ENCODE measurements at regions not wholly inside any gene's neighbourhood (a gene's known extent, or its start where the extent isn't known, plus 50 kb on each side); places are given as distances from the start of the nearest gene placed in this dataset.
"Not testable (repeated sequence)": the region's sequence is repeated elsewhere in the genome, so short reads cannot be mapped to it uniquely, and the experiment has no call there.

DNA sequence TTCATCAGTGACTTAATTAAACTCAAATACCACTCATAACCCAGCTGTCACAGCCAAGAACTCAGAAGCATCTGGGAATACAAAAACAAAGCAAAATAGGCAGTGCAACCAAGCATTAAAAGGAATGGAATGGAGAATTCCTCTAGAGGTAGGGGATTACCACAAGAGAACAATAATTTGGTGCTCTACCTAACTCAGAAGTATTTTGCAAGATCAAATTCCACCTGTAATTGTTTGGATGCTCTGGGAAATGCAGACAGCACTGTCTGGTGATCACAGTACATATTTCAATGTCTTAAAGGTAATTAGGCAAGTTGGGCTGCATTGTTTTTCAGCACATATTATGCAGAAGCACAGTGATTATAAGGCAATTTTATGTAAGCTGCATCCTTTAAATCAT is 547.5 kb downstream of the TRAM1L1 start:
- DNase-seq: no peak
- no peaks in the 10 kb centered on the region for H3K36me3 ChIP-seq
- no peaks in the 10 kb centered on the region for H3K4me1 ChIP-seq
- intact Hi-C loops (cut with DNase I; ENCODE audit: low total_unique reads): no loop called here
- no peaks in the 10 kb centered on the region for H3K9me3 ChIP-seq
- H3K27me3 ChIP-seq (replicated peaks in 1 of 7): no peaks in the 10 kb centered on the region
- TF ChIP-seq POLR2AphosphoS5 (IDR thresholded peaks at IDR 0.05) (no peak), POLR2A (IDR thresholded peaks at IDR 0.05) (no peak)
- TF ChIP-seq, protein P1, sequence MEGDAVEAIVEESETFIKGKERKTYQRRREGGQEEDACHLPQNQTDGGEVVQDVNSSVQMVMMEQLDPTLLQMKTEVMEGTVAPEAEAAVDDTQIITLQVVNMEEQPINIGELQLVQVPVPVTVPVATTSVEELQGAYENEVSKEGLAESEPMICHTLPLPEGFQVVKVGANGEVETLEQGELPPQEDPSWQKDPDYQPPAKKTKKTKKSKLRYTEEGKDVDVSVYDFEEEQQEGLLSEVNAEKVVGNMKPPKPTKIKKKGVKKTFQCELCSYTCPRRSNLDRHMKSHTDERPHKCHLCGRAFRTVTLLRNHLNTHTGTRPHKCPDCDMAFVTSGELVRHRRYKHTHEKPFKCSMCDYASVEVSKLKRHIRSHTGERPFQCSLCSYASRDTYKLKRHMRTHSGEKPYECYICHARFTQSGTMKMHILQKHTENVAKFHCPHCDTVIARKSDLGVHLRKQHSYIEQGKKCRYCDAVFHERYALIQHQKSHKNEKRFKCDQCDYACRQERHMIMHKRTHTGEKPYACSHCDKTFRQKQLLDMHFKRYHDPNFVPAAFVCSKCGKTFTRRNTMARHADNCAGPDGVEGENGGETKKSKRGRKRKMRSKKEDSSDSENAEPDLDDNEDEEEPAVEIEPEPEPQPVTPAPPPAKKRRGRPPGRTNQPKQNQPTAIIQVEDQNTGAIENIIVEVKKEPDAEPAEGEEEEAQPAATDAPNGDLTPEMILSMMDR (IDR thresholded peaks at IDR 0.05 in 8 of 11, conservative IDR thresholded peaks at IDR 0.05 in 3 of 11): no peak
- no peak overlapping the region for H3K4me3 ChIP-seq
- H3K27ac ChIP-seq: no peak overlapping the region

DNA sequence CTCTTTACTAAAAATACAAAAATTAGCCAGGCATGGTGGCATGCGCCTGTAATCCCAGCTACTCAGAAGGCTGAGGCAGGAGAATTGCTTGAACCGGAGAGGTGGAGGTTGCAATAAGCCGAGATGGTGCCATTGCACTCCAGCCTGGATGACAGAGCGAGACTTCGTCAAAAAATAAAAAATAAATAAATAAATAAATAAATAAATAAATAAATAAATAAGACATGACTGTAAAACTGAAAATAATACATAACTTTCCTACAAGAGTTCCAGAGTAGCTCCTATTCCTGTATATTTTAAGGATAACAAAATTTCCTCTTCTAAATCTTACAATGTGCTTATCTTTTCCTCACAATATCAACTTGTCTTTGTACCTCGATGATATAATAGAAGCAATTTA is 549.4 kb downstream of the TRAM1L1 start:
- H3K9me3 ChIP-seq; H3K36me3 ChIP-seq; intact Hi-C loops (cut with DNase I; ENCODE audit: low total_unique reads); H3K4me1 ChIP-seq; H3K4me3 ChIP-seq; H3K27ac ChIP-seq; DNase-seq; H3K27me3 ChIP-seq (replicated peaks in 1 of 7): not testable (repeated sequence)
- WGBS, 5 donors: 90 to 96% (median 92%) methylated on average over 6 of the region's 6 CpGs

DNA sequence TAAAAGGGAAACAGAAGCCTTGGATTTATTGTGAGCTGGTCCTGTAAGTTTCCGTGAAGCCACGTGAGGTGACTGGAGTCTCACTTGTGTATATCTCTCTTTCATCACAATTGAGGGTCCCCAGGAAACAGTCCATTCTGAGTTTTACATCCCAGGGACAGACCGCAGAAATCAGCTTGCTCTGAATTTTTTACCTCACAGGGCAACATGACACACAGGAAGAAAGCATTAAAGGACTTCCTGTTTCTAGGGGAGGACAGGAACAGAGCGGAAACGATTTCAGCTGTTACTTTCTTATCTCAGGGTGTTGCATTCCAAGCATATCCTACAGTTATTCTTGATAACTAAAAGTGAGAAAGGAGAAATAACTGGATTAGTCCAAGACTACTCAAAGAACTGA is 553.5 kb downstream of the TRAM1L1 start:
- TF ChIP-seq, protein P1 (IDR thresholded peaks at IDR 0.05 in 8 of 11, conservative IDR thresholded peaks at IDR 0.05 in 3 of 11): no peak
- no peak for TF ChIP-seq POLR2A (IDR thresholded peaks at IDR 0.05)
- no peak for TF ChIP-seq POLR2AphosphoS5 (IDR thresholded peaks at IDR 0.05)
- Histone ChIP-seq H3K36me3 (no peaks in the 10 kb centered on the region), H3K27ac (peak overlapping the region in 1 of 8 donors; percentile 9), H3K27me3 (replicated peaks in 1 of 7) (no peaks in the 10 kb centered on the region), H3K4me3 (no peak overlapping the region), H3K4me1 (peaks cover 0 to 8% (median 0%) of the 10 kb centered on the region in 6 donors), H3K9me3 (no peaks in the 10 kb centered on the region)
- no peak for DNase-seq
- intact Hi-C loops (cut with DNase I; ENCODE audit: low total_unique reads): no loop called here
- 8 to 31% (median 18%) methylated on average over 5 of the region's 5 CpGs for WGBS, 5 donors

DNA sequence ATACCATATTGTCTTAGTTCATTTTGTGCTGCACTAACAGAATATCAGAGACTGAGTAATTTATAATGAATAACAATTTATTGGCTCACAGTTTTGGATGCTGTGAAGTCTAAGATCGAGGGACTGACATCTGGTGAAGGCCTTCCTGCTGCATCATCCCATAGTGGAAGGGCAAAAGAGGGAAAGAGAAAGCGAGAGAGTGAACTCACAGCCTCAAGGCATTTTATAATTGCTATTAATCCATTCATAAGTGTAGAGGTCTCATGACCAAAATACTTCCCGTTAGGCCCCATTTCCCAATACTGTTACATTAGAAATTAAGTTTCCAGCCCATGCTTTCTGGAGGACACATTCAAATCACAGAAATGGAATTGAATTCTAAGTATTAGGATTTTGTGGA is 554.4 kb downstream of the TRAM1L1 start:
- no peak for DNase-seq
- Histone ChIP-seq H3K36me3 (no peaks in the 10 kb centered on the region), H3K27me3 (replicated peaks in 1 of 7) (no peaks in the 10 kb centered on the region), H3K27ac (no peak overlapping the region), H3K4me3 (no peak overlapping the region), H3K4me1 (peaks cover 0 to 8% (median 0%) of the 10 kb centered on the region in 6 donors), H3K9me3 (no peaks in the 10 kb centered on the region)
- 46 to 80% (median 59%) methylated on average over 3 of the region's 3 CpGs for WGBS, 5 donors
- intact Hi-C loops (cut with DNase I; ENCODE audit: low total_unique reads): no loop called here
- TF ChIP-seq POLR2AphosphoS5 (IDR thresholded peaks at IDR 0.05) (no peak), POLR2A (IDR thresholded peaks at IDR 0.05) (no peak)
- TF ChIP-seq, protein P1 (IDR thresholded peaks at IDR 0.05 in 8 of 11, conservative IDR thresholded peaks at IDR 0.05 in 3 of 11): no peak

DNA sequence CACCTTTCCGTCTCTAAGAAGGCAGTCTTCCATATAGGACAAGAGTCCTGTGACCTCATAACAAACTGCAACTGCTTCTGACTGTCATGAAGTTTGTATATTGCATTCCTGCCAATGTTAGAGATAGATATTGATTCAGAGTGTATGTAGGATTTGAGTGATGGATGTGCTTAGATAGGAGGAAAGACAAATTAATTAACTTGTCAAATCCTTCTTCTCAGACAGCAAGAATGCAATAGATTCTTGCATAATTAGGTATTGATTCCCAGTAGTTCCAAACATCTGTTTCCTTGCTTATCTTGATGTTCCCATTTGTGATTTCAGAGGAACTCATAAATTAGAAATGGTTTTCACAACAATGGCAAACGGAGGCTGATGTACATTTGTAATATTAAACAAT is 555.3 kb downstream of the TRAM1L1 start:
- DNase-seq: no peak
- TF ChIP-seq POLR2AphosphoS5 (IDR thresholded peaks at IDR 0.05): no peak
- intact Hi-C loops (cut with DNase I; ENCODE audit: low total_unique reads): no loop called here
- H3K4me3 ChIP-seq: no peak overlapping the region
- WGBS, 5 donors: 20 to 61% (median 56%) methylated on average over 2 of the region's 2 CpGs
- H3K36me3 ChIP-seq: no peaks in the 10 kb centered on the region
- no peaks in the 10 kb centered on the region for H3K9me3 ChIP-seq
- H3K4me1 ChIP-seq: peaks cover 0 to 8% (median 0%) of the 10 kb centered on the region in 6 donors
- no peak overlapping the region for H3K27ac ChIP-seq
- H3K27me3 ChIP-seq (replicated peaks in 1 of 7): no peaks in the 10 kb centered on the region
